ENCODE measurements at regions not wholly inside any gene's neighbourhood (a gene's known extent, or its start where the extent isn't known, plus 50 kb on each side); places are given as distances from the start of the nearest gene placed in this dataset.

DNA sequence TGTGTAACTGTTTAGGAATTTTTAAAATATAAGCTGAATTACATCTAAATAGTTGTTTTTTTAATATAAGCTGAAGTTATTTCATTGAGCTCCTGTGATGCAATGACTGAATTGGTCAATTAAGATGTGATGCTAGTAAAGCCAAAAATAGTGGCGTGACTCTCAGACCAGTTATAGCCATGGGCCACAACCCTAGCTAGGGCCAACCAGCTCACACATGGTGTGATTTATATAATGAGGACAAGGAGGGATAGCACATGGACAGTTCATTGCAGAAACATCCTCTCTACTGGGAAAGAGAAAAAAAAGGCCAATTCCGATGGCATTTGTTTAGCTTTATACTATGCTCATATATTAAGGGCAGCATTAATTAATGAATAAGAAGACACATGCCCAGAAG is 119.3 kb upstream of the PROX1 start:
- TF ChIP-seq, protein P1, sequence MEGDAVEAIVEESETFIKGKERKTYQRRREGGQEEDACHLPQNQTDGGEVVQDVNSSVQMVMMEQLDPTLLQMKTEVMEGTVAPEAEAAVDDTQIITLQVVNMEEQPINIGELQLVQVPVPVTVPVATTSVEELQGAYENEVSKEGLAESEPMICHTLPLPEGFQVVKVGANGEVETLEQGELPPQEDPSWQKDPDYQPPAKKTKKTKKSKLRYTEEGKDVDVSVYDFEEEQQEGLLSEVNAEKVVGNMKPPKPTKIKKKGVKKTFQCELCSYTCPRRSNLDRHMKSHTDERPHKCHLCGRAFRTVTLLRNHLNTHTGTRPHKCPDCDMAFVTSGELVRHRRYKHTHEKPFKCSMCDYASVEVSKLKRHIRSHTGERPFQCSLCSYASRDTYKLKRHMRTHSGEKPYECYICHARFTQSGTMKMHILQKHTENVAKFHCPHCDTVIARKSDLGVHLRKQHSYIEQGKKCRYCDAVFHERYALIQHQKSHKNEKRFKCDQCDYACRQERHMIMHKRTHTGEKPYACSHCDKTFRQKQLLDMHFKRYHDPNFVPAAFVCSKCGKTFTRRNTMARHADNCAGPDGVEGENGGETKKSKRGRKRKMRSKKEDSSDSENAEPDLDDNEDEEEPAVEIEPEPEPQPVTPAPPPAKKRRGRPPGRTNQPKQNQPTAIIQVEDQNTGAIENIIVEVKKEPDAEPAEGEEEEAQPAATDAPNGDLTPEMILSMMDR (IDR thresholded peaks at IDR 0.05) = no peak
- TF ChIP-seq POLR2A (IDR thresholded peaks at IDR 0.05) = no peak

Data from lower leg skin (tissue), 3 donors.